WERI-Rb-1 (cell line): ENCODE measurements at regions not wholly inside any gene's neighbourhood (a gene's known extent, or its start where the extent isn't known, plus 50 kb on each side); places are given as distances from the start of the nearest gene placed in this dataset.

Source experiments
- DNase-seq: peaks from one replicate; pipeline ENCODE4 v3.0.0-alpha.2; 2020
- H3K27ac ChIP-seq: fragments of 250-450 bp; sonication (Bioruptor Pico); 2 replicates; pipeline ENCODE4 v1.5.1; 2020; ENCODE audit warnings: mild to moderate bottlenecking, moderate library complexity
- H3K27me3 ChIP-seq: fragments of 250-450 bp; sonication (Bioruptor Pico); 2 replicates; pipeline ENCODE4 v1.5.1; 2021; ENCODE audit warnings: mild to moderate bottlenecking, low read depth, moderate library complexity; ENCODE audit not compliant: insufficient read depth, severe bottlenecking
- H3K36me3 ChIP-seq: fragments of 250-450 bp; sonication (Bioruptor Pico); 2 replicates; pipeline ENCODE4 v1.5.1; 2020; ENCODE audit warnings: mild to moderate bottlenecking, moderate library complexity
- H3K4me3 ChIP-seq: 2 replicates; pipeline ENCODE4 v1.5.1; 2011; ENCODE audit warnings: low read depth, mild to moderate bottlenecking, control low read depth, low read length
- H3K9me3 ChIP-seq: fragments of 250-450 bp; sonication (Bioruptor Pico); 2 replicates; pipeline ENCODE4 v1.5.1; 2021; ENCODE audit warnings: mild to moderate bottlenecking, moderate library complexity; ENCODE audit not compliant: severe bottlenecking
- TF ChIP-seq, protein P1 (sequence below): IDR thresholded peaks from 2 replicates; pipeline ENCODE4 v1.5.1; 2011; ENCODE audit warnings: low read depth, mild to moderate bottlenecking, control low read depth, inconsistent platforms, low read length

GRCh38 chr3:64278625-64279024 is 53.4 kb upstream of the PRICKLE2 start:
- no peaks in the 10 kb centered on the region for H3K36me3 ChIP-seq
- H3K27me3 ChIP-seq: no peaks in the 10 kb centered on the region
- H3K9me3 ChIP-seq: no peaks in the 10 kb centered on the region
- H3K27ac ChIP-seq: no peak overlapping the region
- TF ChIP-seq, protein P1, sequence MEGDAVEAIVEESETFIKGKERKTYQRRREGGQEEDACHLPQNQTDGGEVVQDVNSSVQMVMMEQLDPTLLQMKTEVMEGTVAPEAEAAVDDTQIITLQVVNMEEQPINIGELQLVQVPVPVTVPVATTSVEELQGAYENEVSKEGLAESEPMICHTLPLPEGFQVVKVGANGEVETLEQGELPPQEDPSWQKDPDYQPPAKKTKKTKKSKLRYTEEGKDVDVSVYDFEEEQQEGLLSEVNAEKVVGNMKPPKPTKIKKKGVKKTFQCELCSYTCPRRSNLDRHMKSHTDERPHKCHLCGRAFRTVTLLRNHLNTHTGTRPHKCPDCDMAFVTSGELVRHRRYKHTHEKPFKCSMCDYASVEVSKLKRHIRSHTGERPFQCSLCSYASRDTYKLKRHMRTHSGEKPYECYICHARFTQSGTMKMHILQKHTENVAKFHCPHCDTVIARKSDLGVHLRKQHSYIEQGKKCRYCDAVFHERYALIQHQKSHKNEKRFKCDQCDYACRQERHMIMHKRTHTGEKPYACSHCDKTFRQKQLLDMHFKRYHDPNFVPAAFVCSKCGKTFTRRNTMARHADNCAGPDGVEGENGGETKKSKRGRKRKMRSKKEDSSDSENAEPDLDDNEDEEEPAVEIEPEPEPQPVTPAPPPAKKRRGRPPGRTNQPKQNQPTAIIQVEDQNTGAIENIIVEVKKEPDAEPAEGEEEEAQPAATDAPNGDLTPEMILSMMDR: no peak
- no peak overlapping the region for H3K4me3 ChIP-seq
- DNase-seq: no peak

- H3K4me3 ChIP-seq: no peak overlapping the region
- H3K27ac ChIP-seq: no peak overlapping the region
- no peaks in the 10 kb centered on the region for H3K27me3 ChIP-seq
- TF ChIP-seq, protein P1: no peak
- no peaks in the 10 kb centered on the region for H3K36me3 ChIP-seq
- no peaks in the 10 kb centered on the region for H3K9me3 ChIP-seq
- no peak for DNase-seq
Measured at GRCh38 chr3:64276131-64276530, 50.9 kb upstream of the PRICKLE2 start.
